Peyer's patch (tissue), 4 donors: ENCODE measurements at regions not wholly inside any gene's neighbourhood (a gene's known extent, or its start where the extent isn't known, plus 50 kb on each side); places are given as distances from the start of the nearest gene placed in this dataset.

Experiments used
- DNase-seq, 3 donors: peaks; one replicate each; pipeline ENCODE4 v3.0.0-alpha.2; 2017 to 2019
- H3K27ac ChIP-seq, 4 donors: fragments of 200-600 bp; sonication (generic); one replicate each; pipeline ENCODE4 v1.5.1; 2016 to 2019
- H3K27me3 ChIP-seq, 2 donors: fragments of 200-600 bp; sonication (generic); one replicate each; pipeline ENCODE4 v1.5.1; 2019
- H3K36me3 ChIP-seq, 3 donors: fragments of 200-600 bp; sonication (generic); one replicate each; pipeline ENCODE4 v1.5.1; 2016 to 2019
- H3K4me1 ChIP-seq, 4 donors: fragments of 200-600 bp; sonication (generic); one replicate each; pipeline ENCODE4 v1.5.1; 2016 to 2019
- H3K4me3 ChIP-seq, 4 donors: fragments of 200-600 bp; sonication (generic); 1 replicate in 3 of 4; 2 replicates in 1 of 4; pipeline ENCODE4 v1.5.1; 2016 to 2019; ENCODE audit warnings: mild to moderate bottlenecking in 1 of 4
- H3K9me3 ChIP-seq, 4 donors: fragments of 200-600 bp; sonication (generic); one replicate each; pipeline ENCODE4 v1.5.1; 2016 to 2019; ENCODE audit warnings: mild to moderate bottlenecking in 1 of 4
- CTCF ChIP-seq, 6 experiments: fragments of 450-650 bp in 4 of 6; fragments of 200-600 bp in 2 of 6; sonication (generic) in 1 of 6; IDR thresholded peaks; one replicate each; pipeline ENCODE4 v1.5.1; 2017 to 2019; ENCODE audit warnings: antibody characterized with exemption in 6 of 6, mild to moderate bottlenecking in 3 of 6, moderate library complexity in 1 of 6
- POLR2A ChIP-seq, 2 donors: fragments of 450-650 bp; IDR thresholded peaks; one replicate each; pipeline ENCODE4 v1.5.1; 2017; ENCODE audit warnings: antibody characterized with exemption in 2 of 2, mild to moderate bottlenecking in 2 of 2, moderate library complexity in 2 of 2

GRCh38 chr5:143677403-143677802, 134.6 kb upstream of the HMHB1 start:
- TF ChIP-seq POLR2A (IDR thresholded peaks at IDR 0.05) (no peak), CTCF (IDR thresholded peaks at IDR 0.05) (no peak)
- H3K4me1 ChIP-seq: no peaks in the 10 kb centered on the region
- no peaks in the 10 kb centered on the region for H3K9me3 ChIP-seq
- no peak overlapping the region for H3K4me3 ChIP-seq
- H3K36me3 ChIP-seq: no peaks in the 10 kb centered on the region
- DNase-seq: no peak
- no peaks in the 10 kb centered on the region for H3K27me3 ChIP-seq
- no peak overlapping the region for H3K27ac ChIP-seq

GRCh38 chr5:143676802-143677201, 135.2 kb upstream of the HMHB1 start:
- H3K9me3 ChIP-seq: no peaks in the 10 kb centered on the region
- DNase-seq: no peak
- H3K27ac ChIP-seq: no peak overlapping the region
- no peaks in the 10 kb centered on the region for H3K4me1 ChIP-seq
- TF ChIP-seq POLR2A (IDR thresholded peaks at IDR 0.05) (no peak), CTCF (IDR thresholded peaks at IDR 0.05) (no peak)
- no peaks in the 10 kb centered on the region for H3K27me3 ChIP-seq
- H3K36me3 ChIP-seq: no peaks in the 10 kb centered on the region
- H3K4me3 ChIP-seq: no peak overlapping the region

GRCh38 chr5:143674469-143674786, 137.5 kb upstream of the HMHB1 start:
- H3K36me3 ChIP-seq: no peaks in the 10 kb centered on the region
- no peak overlapping the region for H3K27ac ChIP-seq
- no peaks in the 10 kb centered on the region for H3K9me3 ChIP-seq
- no peak overlapping the region for H3K4me3 ChIP-seq
- no peak for DNase-seq
- no peak for TF ChIP-seq CTCF (IDR thresholded peaks at IDR 0.05)
- no peak for TF ChIP-seq POLR2A (IDR thresholded peaks at IDR 0.05)
- H3K4me1 ChIP-seq: no peaks in the 10 kb centered on the region
- no peaks in the 10 kb centered on the region for H3K27me3 ChIP-seq

- Histone ChIP-seq H3K4me1 (no peaks in the 10 kb centered on the region), H3K36me3 (no peaks in the 10 kb centered on the region), H3K4me3 (no peak overlapping the region), H3K9me3 (no peaks in the 10 kb centered on the region), H3K27me3 (no peaks in the 10 kb centered on the region), H3K27ac (no peak overlapping the region)
- TF ChIP-seq POLR2A (IDR thresholded peaks at IDR 0.05) (no peak), CTCF (IDR thresholded peaks at IDR 0.05) (no peak)
- DNase-seq: no peak
Observed at GRCh38 chr5:143673676-143674468, 138.1 kb upstream of the HMHB1 start.

- H3K36me3 ChIP-seq: no peaks in the 10 kb centered on the region
Observed at GRCh38 chr5:143672806-143673205, 139.2 kb upstream of the HMHB1 start.

More at GRCh38 chr5:143672806-143673205, 139.2 kb upstream of the HMHB1 start:
- H3K9me3 ChIP-seq: no peaks in the 10 kb centered on the region
- H3K4me1 ChIP-seq: no peaks in the 10 kb centered on the region
- no peaks in the 10 kb centered on the region for H3K27me3 ChIP-seq
- no peak overlapping the region for H3K4me3 ChIP-seq
- TF ChIP-seq POLR2A (IDR thresholded peaks at IDR 0.05) (no peak), CTCF (IDR thresholded peaks at IDR 0.05) (no peak)
- H3K27ac ChIP-seq: no peak overlapping the region
- DNase-seq: no peak
